ENCODE measurements at regions not wholly inside any gene's neighbourhood (a gene's known extent, or its start where the extent isn't known, plus 50 kb on each side); places are given as distances from the start of the nearest gene placed in this dataset.

- TF ChIP-seq CTCF (conservative IDR thresholded peaks at IDR 0.05) (no peak), ZFX (IDR thresholded peaks at IDR 0.05) (no peak)
These were observed 113.3 kb upstream of the C1GALT1C1 start for GRCh38 chrX:120742946-120743665.

GRCh38 chrX:120741452-120741851, 111.6 kb upstream of the C1GALT1C1 start:
- no peak overlapping the region for H3K27ac ChIP-seq
- TF ChIP-seq CTCF (conservative IDR thresholded peaks at IDR 0.05) (no peak), ZFX (IDR thresholded peaks at IDR 0.05) (no peak)

More at GRCh38 chrX:120742946-120743665, 113.3 kb upstream of the C1GALT1C1 start:
- no peak overlapping the region for H3K27ac ChIP-seq

DNA sequence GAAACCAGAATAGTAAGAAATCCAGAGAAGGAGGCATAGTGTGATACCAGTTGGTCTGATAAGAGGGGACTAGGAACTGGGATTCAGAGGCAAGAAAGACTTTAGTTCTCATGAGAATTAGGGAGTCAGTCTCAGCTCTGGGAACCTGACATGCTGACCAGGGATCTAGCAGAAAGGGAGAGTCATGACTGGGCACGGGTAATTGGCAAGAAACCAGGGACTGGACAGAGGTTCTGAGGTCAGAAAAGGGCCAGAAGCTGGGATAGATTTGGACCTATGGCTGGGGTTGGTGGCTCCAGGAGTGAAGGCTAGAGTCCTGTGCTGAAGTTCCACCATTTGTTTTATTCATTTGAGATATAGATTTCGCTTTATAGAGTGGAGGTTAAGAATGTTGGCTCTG, 110.2 kb upstream of the C1GALT1C1 start:
- H3K27ac ChIP-seq, result no peak overlapping the region
- TF ChIP-seq CTCF (conservative IDR thresholded peaks at IDR 0.05) (no peak), ZFX (IDR thresholded peaks at IDR 0.05) (no peak)

DNA sequence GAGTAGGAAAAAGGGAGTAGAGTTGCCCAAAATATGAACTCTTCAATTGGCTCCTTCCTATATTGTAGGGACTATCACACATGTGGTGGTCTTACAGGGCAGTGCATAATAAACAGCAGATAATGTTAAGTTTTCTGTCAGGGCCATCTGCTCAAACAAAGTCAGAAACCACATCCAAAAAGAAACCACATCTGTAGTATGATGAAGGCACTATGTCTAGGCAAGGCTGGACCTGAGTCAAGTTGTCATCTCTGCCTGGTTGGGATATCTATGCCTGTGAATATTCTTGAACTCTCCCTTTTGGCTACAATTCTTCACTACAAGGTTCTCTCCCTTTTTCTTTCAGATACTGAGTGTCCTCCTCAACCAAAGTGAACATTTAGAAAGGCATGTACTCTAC, 109.4 kb upstream of the C1GALT1C1 start:
- no peak overlapping the region for H3K27ac ChIP-seq
- no peak for TF ChIP-seq CTCF (conservative IDR thresholded peaks at IDR 0.05)
- no peak for TF ChIP-seq ZFX (IDR thresholded peaks at IDR 0.05)

DNA sequence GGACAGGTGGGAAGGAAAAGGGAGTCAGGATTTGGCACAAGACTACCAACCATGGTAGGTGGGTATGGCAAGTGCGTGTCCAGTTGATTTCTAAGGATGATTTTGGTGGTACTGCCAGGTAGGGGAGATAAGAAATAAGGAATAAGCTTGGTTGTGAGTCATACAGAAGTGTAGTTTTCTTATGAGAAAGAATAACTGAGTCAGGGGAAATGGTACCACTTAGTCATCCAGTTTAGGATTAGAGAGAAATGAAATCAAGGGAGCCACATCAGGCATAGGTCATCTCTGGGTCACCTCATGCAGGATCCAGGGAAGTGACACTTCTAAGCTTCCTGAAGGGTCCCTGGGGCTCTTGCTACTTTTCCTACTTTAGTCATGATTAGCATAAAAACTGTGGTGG, 107.1 kb upstream of the C1GALT1C1 start:
- no peak for TF ChIP-seq ZFX (IDR thresholded peaks at IDR 0.05)
- no peak overlapping the region for H3K27ac ChIP-seq

DNA sequence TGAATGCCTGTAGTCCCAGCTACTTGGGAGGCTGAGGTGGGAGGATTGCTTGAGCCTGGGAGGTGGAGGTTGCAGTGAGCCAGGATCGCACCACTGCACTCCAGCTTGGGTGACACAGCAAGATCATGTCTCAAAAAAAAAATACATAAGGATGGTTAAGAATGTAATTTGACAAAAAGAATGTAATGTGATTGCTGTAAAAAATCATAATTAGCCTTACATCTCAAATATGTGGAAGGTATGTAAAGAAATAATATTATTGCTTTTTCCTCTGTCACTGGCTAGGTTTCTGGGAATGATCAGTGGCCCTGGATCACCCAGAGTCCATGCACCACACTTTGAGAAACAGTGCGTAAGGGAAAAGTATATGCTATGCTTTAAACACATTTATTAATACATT, 106.1 kb upstream of the C1GALT1C1 start:
- TF ChIP-seq CTCF (conservative IDR thresholded peaks at IDR 0.05) (no peak), ZFX (IDR thresholded peaks at IDR 0.05) (no peak)
- no peak overlapping the region for H3K27ac ChIP-seq

DNA sequence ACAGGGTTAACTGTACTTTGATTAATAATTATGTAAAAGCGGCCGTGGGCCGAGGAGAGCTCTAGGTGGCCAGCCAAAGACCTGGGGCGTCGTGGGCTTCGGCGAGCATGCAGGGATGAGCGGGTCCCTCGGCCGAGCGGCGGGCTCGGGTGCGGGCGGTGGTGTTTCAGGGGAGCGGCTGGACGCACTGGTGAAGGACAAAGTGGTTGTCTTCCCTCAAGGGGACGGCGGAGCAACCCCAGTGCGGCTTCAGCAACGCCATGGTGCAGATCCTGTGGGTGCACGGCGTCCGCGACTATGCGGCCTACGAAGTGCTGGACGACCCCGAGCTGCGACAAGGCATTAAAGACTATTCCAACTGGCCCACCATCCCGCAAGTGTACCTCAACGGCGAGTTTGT, 103.0 kb upstream of the C1GALT1C1 start:
- H3K27ac ChIP-seq, result no peak overlapping the region
- TF ChIP-seq CTCF (conservative IDR thresholded peaks at IDR 0.05), result no peak
- no peak for TF ChIP-seq ZFX (IDR thresholded peaks at IDR 0.05)

- TF ChIP-seq ZFX (IDR thresholded peaks at IDR 0.05), result no peak
- H3K27ac ChIP-seq, result no peak overlapping the region
These were observed 102.6 kb upstream of the C1GALT1C1 start for GRCh38 chrX:120732461-120732860.
